ENCODE measurements at regions not wholly inside any gene's neighbourhood (a gene's known extent, or its start where the extent isn't known, plus 50 kb on each side); places are given as distances from the start of the nearest gene placed in this dataset.
A peak's percentile ranks its signal among the peaks of the same experiment; 100 is the strongest.

DNA sequence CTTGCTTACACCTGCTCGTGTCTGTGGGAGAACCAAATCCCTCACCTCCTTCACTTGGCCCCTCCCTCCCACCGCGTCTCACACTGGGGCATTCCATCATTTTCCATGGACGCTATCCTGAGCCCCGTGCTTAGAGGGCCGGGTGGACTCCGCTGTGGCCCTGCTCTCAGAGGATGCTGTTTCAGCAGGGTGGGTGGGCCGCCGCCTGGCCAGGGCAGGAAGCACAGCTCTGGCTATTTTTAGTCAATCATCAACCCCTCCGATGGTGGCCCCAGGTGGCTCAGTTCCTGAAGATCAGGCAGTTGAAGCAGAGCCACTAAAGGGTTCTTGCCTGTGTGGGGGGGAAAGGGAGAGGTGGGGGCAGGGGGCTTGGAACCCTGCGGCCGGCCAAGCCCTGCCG, 230.3 kb downstream of the ENGASE start:
- DNase-seq (ENCODE audit: low spot score) (no peak), ATAC-seq (peak; percentile 56), FAIRE-seq (no peak)
- no peaks in the 10 kb centered on the region for H3K36me3 ChIP-seq (replicated peaks in 1 of 2; ENCODE audit: control insufficient read depth in 1 of 2, insufficient read depth in 2 of 2, low read length in 2 of 2)
- no peak overlapping the region for H3K9ac ChIP-seq (ENCODE audit: insufficient read depth, low read depth, low read length)
- no peaks in the 10 kb centered on the region for H3K79me2 ChIP-seq (ENCODE audit: insufficient read depth, low read length)
- H3K9me3 ChIP-seq (ENCODE audit: low read length), result no peaks in the 10 kb centered on the region
- BruUV-seq (replicated peaks), result no TSS peak
- no peak overlapping the region for H3K4me3 ChIP-seq (replicated peaks in 1 of 3; ENCODE audit: insufficient read depth in 1 of 3, low read depth in 2 of 3, low read length in 3 of 3)
- peaks cover 4% of the 10 kb centered on the region; the same call in 1 of the 2 replicates for H4K20me1 ChIP-seq (ENCODE audit: insufficient read depth, low read length)
- ChIA-PET CTCF (ENCODE audit: low intra/inter-chr PET ratio, low total read pairs) (no interaction called here), POLR2A (no interaction called here)
- intact Hi-C loops (cut with micrococcal nuclease; ENCODE audit: unreplicated experiment) (no loop called here), in situ Hi-C loops (cut with HindIII; ENCODE audit: extremely low pct_ligation_motif_present, low pct_unique_long_range_greater_than_20kb) (no loop called here)
- 14% methylated on average over 12 of the region's 13 CpGs for WGBS (ENCODE audit: low lambda C conversion rate)
- no peak overlapping the region for H3K4me2 ChIP-seq (ENCODE audit: low read depth, low read length)
- TF ChIP-seq, protein P1, sequence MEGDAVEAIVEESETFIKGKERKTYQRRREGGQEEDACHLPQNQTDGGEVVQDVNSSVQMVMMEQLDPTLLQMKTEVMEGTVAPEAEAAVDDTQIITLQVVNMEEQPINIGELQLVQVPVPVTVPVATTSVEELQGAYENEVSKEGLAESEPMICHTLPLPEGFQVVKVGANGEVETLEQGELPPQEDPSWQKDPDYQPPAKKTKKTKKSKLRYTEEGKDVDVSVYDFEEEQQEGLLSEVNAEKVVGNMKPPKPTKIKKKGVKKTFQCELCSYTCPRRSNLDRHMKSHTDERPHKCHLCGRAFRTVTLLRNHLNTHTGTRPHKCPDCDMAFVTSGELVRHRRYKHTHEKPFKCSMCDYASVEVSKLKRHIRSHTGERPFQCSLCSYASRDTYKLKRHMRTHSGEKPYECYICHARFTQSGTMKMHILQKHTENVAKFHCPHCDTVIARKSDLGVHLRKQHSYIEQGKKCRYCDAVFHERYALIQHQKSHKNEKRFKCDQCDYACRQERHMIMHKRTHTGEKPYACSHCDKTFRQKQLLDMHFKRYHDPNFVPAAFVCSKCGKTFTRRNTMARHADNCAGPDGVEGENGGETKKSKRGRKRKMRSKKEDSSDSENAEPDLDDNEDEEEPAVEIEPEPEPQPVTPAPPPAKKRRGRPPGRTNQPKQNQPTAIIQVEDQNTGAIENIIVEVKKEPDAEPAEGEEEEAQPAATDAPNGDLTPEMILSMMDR (CRISPR knock-in tag; IDR thresholded peaks at IDR 0.05), result peak; percentile 34; the same call in 1 of the 2 replicates
- TF ChIP-seq JUNB (CRISPR knock-in tag; IDR thresholded peaks at IDR 0.05; ENCODE audit: borderline replicate concordance), result no peak
- peak; percentile 60; the same call in 1 of the 2 replicates for TF ChIP-seq ZNF3 (CRISPR knock-in tag; IDR thresholded peaks at IDR 0.05)
- no peak for TF ChIP-seq SIN3A (IDR thresholded peaks at IDR 0.05; ENCODE audit: borderline replicate concordance, low read depth, low read length)
- TF ChIP-seq, protein P2, sequence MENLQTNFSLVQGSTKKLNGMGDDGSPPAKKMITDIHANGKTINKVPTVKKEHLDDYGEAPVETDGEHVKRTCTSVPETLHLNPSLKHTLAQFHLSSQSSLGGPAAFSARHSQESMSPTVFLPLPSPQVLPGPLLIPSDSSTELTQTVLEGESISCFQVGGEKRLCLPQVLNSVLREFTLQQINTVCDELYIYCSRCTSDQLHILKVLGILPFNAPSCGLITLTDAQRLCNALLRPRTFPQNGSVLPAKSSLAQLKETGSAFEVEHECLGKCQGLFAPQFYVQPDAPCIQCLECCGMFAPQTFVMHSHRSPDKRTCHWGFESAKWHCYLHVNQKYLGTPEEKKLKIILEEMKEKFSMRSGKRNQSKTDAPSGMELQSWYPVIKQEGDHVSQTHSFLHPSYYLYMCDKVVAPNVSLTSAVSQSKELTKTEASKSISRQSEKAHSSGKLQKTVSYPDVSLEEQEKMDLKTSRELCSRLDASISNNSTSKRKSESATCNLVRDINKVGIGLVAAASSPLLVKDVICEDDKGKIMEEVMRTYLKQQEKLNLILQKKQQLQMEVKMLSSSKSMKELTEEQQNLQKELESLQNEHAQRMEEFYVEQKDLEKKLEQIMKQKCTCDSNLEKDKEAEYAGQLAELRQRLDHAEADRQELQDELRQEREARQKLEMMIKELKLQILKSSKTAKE (CRISPR knock-in tag; IDR thresholded peaks at IDR 0.05; ENCODE audit: borderline replicate concordance), result no peak
- TF ChIP-seq GLI4 (CRISPR knock-in tag; IDR thresholded peaks at IDR 0.05; ENCODE audit: borderline replicate concordance), result no peak
- TF ChIP-seq, protein P3, sequence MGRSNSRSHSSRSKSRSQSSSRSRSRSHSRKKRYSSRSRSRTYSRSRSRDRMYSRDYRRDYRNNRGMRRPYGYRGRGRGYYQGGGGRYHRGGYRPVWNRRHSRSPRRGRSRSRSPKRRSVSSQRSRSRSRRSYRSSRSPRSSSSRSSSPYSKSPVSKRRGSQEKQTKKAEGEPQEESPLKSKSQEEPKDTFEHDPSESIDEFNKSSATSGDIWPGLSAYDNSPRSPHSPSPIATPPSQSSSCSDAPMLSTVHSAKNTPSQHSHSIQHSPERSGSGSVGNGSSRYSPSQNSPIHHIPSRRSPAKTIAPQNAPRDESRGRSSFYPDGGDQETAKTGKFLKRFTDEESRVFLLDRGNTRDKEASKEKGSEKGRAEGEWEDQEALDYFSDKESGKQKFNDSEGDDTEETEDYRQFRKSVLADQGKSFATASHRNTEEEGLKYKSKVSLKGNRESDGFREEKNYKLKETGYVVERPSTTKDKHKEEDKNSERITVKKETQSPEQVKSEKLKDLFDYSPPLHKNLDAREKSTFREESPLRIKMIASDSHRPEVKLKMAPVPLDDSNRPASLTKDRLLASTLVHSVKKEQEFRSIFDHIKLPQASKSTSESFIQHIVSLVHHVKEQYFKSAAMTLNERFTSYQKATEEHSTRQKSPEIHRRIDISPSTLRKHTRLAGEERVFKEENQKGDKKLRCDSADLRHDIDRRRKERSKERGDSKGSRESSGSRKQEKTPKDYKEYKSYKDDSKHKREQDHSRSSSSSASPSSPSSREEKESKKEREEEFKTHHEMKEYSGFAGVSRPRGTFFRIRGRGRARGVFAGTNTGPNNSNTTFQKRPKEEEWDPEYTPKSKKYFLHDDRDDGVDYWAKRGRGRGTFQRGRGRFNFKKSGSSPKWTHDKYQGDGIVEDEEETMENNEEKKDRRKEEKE (IDR thresholded peaks at IDR 0.05), result no peak
- no peak overlapping the region for H2AFZ ChIP-seq (ENCODE audit: low read length)
- H3K27ac ChIP-seq (ENCODE audit: extremely low read length, insufficient read depth, low read length), result no peak overlapping the region
- H3K4me1 ChIP-seq (ENCODE audit: insufficient read depth, low read length), result no peaks in the 10 kb centered on the region
- H3K27me3 ChIP-seq (ENCODE audit: control insufficient read depth in 1 of 2, insufficient read depth in 2 of 2, low read length in 2 of 2), result peaks cover 8 to 75% of the 10 kb centered on the region in 2 experiments

Data from HepG2 (cell line).